ENCODE measurements at regions not wholly inside any gene's neighbourhood (a gene's known extent, or its start where the extent isn't known, plus 50 kb on each side); places are given as distances from the start of the nearest gene placed in this dataset.
"Not testable (repeated sequence)": the region's sequence is repeated elsewhere in the genome, so short reads cannot be mapped to it uniquely, and the experiment has no call there.

- DNase-seq: no peak
- Histone ChIP-seq H3K9me3 (no peaks in the 10 kb centered on the region), H3K4me1 (no peaks in the 10 kb centered on the region), H3K4me3 (no peak overlapping the region), H3K27me3 (no peaks in the 10 kb centered on the region), H3K27ac (no peak overlapping the region), H3K36me3 (no peaks in the 10 kb centered on the region)
- intact Hi-C loops (cut with DNase I; ENCODE audit: low total_unique reads): no loop called here
- TF ChIP-seq, protein P1, sequence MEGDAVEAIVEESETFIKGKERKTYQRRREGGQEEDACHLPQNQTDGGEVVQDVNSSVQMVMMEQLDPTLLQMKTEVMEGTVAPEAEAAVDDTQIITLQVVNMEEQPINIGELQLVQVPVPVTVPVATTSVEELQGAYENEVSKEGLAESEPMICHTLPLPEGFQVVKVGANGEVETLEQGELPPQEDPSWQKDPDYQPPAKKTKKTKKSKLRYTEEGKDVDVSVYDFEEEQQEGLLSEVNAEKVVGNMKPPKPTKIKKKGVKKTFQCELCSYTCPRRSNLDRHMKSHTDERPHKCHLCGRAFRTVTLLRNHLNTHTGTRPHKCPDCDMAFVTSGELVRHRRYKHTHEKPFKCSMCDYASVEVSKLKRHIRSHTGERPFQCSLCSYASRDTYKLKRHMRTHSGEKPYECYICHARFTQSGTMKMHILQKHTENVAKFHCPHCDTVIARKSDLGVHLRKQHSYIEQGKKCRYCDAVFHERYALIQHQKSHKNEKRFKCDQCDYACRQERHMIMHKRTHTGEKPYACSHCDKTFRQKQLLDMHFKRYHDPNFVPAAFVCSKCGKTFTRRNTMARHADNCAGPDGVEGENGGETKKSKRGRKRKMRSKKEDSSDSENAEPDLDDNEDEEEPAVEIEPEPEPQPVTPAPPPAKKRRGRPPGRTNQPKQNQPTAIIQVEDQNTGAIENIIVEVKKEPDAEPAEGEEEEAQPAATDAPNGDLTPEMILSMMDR (IDR thresholded peaks at IDR 0.05): no peak
Observed at GRCh38 chr18:42363446-42364441, 408.7 kb downstream of the PIK3C3 start.

DNA sequence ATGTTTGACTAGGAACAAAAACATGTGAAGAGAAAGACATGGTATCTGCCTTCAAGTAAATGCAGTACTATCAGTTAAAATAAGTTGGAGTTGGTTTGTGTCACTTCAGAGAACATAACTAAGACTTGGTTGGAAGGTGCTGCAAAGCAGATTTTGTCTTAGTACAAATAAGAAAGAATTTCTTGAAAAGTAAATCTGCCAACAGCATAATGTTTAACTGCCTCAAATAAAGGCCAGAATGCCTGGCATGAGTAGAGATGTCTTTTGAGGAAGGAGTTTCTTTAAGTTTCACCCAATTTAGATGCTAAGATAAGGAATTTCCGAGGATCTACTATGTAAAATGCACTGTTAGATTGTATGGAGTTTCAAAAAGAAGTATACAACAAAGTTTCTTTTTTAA, 409.7 kb downstream of the PIK3C3 start:
- Histone ChIP-seq H3K4me3 (no peak overlapping the region), H3K27ac (no peak overlapping the region), H3K4me1 (no peaks in the 10 kb centered on the region), H3K36me3 (no peaks in the 10 kb centered on the region), H3K9me3 (no peaks in the 10 kb centered on the region), H3K27me3 (no peaks in the 10 kb centered on the region)
- intact Hi-C loops (cut with DNase I; ENCODE audit: low total_unique reads): no loop called here
- TF ChIP-seq, protein P1 (IDR thresholded peaks at IDR 0.05): no peak
- no peak for DNase-seq

- DNase-seq: no peak
- Histone ChIP-seq H3K27ac (no peak overlapping the region), H3K4me1 (no peaks in the 10 kb centered on the region), H3K4me3 (no peak overlapping the region), H3K36me3 (no peaks in the 10 kb centered on the region), H3K27me3 (no peaks in the 10 kb centered on the region), H3K9me3 (no peaks in the 10 kb centered on the region)
- TF ChIP-seq, protein P1 (IDR thresholded peaks at IDR 0.05): no peak
- intact Hi-C loops (cut with DNase I; ENCODE audit: low total_unique reads): no loop called here
Observed at GRCh38 chr18:42365591-42365990, 410.6 kb downstream of the PIK3C3 start.

DNA sequence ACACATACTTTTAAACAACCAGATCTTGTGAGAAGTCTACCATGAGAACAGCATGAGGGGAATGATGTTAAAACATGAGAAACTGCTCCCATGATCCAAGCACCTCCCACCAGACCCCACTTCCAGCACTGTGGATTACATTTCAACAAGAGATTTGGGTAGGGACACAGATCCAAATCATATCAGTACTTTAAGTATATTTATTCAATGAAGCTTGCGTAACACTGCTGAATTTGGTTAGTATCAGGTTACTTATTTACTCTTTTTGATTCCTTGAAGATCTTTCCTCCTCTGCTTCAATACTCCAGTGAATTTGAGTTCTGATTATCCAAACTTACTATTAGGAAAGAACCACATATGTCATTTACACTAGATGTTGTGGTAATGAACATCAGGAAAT, 418.6 kb downstream of the PIK3C3 start:
- Histone ChIP-seq H3K27me3 (no peaks in the 10 kb centered on the region), H3K36me3 (no peaks in the 10 kb centered on the region), H3K4me1 (no peaks in the 10 kb centered on the region), H3K27ac (no peak overlapping the region), H3K4me3 (no peak overlapping the region), H3K9me3 (no peaks in the 10 kb centered on the region)
- TF ChIP-seq, protein P1 (IDR thresholded peaks at IDR 0.05): no peak
- intact Hi-C loops (cut with DNase I; ENCODE audit: low total_unique reads): no loop called here
- no peak for DNase-seq

DNA sequence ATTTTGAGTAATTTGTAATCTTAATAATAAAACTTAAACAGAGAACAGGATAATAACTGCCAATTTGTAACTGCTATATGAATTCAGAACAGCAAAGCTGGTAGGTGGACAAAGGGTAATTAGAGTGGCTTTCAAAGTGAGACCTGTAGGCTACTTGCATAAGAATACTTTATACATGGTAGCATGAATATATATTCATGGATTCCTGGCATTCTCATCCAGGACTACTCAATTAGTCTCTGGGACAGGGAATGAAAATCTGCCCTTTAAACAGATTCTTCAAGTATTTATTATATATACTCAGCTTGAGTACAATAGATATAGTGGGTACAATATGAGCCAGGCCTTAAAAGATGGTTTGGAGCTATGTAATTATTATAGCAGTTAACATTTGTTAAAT, 419.9 kb downstream of the PIK3C3 start:
- intact Hi-C loops (cut with DNase I; ENCODE audit: low total_unique reads): no loop called here
- no peaks in the 10 kb centered on the region for H3K9me3 ChIP-seq
- no peaks in the 10 kb centered on the region for H3K27me3 ChIP-seq
- no peak overlapping the region for H3K4me3 ChIP-seq
- TF ChIP-seq, protein P1 (IDR thresholded peaks at IDR 0.05): no peak
- H3K4me1 ChIP-seq: no peaks in the 10 kb centered on the region
- H3K27ac ChIP-seq: no peak overlapping the region
- no peak for DNase-seq
- H3K36me3 ChIP-seq: no peaks in the 10 kb centered on the region

DNA sequence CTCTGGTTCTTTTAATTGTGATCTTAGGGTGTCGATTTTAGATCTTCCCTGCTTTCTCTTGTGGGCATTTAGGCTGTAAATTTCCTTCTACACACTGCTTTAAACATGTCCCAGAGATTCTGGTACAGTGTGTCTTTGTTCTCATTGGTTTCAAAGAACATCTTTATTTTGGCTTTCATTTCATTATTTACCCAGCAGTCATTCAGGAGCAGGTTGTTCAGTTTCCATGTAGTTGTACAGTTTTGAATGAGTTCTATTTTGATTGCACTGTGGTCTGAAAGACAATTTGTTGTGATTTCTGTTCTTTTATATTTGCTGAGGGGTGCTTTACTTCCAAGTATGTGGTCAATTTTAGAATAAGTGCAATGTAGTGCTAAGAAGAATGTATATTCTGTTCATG, 423.8 kb downstream of the PIK3C3 start:
- DNase-seq: not testable (repeated sequence)

DNA sequence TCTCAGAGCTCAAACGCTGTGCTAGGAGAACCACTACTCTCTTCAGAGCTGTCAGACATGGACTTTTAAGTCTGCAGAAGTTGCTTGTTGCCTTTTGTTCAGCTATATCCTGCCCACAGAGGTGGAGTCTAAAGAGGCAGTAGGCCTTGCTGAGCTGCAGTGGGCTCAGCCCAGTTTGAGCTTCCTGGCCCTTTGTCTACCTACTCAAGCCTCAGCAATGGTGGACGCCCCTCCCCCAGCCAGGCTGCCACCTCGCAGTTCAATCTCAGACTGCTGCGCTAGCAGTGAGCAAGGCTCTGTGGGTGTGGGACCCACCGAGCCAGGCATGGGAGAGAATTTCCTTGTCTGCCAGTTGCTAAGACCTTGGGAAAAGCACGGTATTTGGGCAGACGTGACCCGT, 426.2 kb downstream of the PIK3C3 start:
- intact Hi-C loops (cut with DNase I; ENCODE audit: low total_unique reads); DNase-seq; H3K36me3 ChIP-seq; H3K27me3 ChIP-seq; H3K4me3 ChIP-seq; H3K27ac ChIP-seq; H3K9me3 ChIP-seq; H3K4me1 ChIP-seq: not testable (repeated sequence)

More for the DNA sequence above, 423.8 kb downstream of the PIK3C3 start:
- intact Hi-C loops (cut with DNase I; ENCODE audit: low total_unique reads); H3K4me1 ChIP-seq; H3K27ac ChIP-seq; H3K9me3 ChIP-seq; H3K36me3 ChIP-seq; H3K4me3 ChIP-seq; H3K27me3 ChIP-seq: not testable (repeated sequence)

All from tibial artery (tissue), 4 donors.